NT2/D1 (cell line): ENCODE measurements at regions not wholly inside any gene's neighbourhood (a gene's known extent, or its start where the extent isn't known, plus 50 kb on each side); places are given as distances from the start of the nearest gene placed in this dataset.

Experiments
- DNase-seq: peaks from one replicate; pipeline ENCODE4 v3.0.0-alpha.2; 2011; ENCODE audit warnings: low read depth, low spot score
- H3K27me3 ChIP-seq: 2 replicates; pipeline ENCODE4 v1.6.0; 2011; ENCODE audit warnings: mild to moderate bottlenecking; ENCODE audit not compliant: insufficient read length, insufficient read depth
- H3K36me3 ChIP-seq: 2 replicates; pipeline ENCODE4 v1.6.1; 2011; ENCODE audit warnings: mild to moderate bottlenecking, low read length, mixed read lengths; ENCODE audit not compliant: insufficient read depth, insufficient read length
- H3K4me1 ChIP-seq: 2 replicates; pipeline ENCODE4 v1.5.1; 2011; ENCODE audit not compliant: insufficient read depth, insufficient read length
- H3K4me3 ChIP-seq: 2 replicates; pipeline ENCODE4 v1.5.1; 2011; ENCODE audit warnings: low read depth; ENCODE audit not compliant: insufficient read length
- H3K9ac ChIP-seq: 2 replicates; pipeline ENCODE4 v1.6.0; 2011; ENCODE audit warnings: low read depth; ENCODE audit not compliant: insufficient read length
- H3K9me3 ChIP-seq: 2 replicates; pipeline ENCODE4 v1.5.1; 2011; ENCODE audit warnings: mild to moderate bottlenecking, low read length; ENCODE audit not compliant: insufficient read depth
- SUZ12 ChIP-seq: IDR thresholded peaks from 2 replicates; pipeline ENCODE4 v1.6.1; 2011; ENCODE audit not compliant: insufficient read length, insufficient read depth; ENCODE audit errors: extremely low read depth
- YY1 ChIP-seq: IDR thresholded peaks from 2 replicates; pipeline ENCODE4 v1.6.1; 2011; ENCODE audit not compliant: insufficient read length, insufficient read depth
- ZNF274 ChIP-seq: IDR thresholded peaks from 2 replicates; pipeline ENCODE4 v1.6.1; 2011; ENCODE audit warnings: mild to moderate bottlenecking, low read depth, low read length

DNA sequence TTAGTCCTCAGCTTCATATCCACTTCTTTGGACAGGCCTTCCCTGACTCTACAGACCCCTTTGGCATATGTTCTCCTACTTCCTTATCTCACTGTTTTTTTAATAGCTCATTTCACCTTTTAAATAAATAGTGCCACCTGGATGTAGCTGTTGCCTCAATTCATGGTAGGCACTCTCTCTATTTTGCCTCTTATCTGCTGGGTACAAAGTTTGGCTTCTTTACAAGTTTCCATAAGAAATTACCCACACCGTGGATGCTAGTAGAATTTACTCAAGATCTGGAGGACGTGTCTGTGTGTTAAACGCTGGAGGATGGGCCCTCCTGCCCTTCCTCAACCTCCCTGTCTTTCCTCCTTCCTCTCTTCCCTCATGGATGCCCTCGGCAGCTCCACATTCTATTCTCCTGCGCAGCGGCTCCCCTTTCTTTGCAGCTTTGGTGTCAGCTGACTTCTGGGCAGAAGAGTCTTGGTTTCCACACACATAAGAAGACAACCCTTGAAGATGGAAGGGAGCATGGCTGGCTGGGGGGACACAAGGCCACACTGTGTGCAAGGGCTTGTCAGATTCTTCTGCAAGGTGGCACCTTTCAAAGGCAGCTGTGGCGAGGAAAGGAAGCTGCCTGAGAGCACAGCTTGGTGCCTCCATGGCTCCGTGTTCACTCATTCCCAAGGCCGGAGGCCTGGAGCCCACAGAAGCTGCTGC, 212.6 kb downstream of the SNX19 start:
- no peak for DNase-seq
- H3K4me3 ChIP-seq = no peak overlapping the region
- H3K9me3 ChIP-seq = no peaks in the 10 kb centered on the region
- no peak overlapping the region for H3K9ac ChIP-seq
- H3K4me1 ChIP-seq = no peaks in the 10 kb centered on the region
- no peak for TF ChIP-seq YY1
- TF ChIP-seq SUZ12 = no peak
- no peak for TF ChIP-seq ZNF274
- no peaks in the 10 kb centered on the region for H3K36me3 ChIP-seq
- H3K27me3 ChIP-seq = no peaks in the 10 kb centered on the region

DNA sequence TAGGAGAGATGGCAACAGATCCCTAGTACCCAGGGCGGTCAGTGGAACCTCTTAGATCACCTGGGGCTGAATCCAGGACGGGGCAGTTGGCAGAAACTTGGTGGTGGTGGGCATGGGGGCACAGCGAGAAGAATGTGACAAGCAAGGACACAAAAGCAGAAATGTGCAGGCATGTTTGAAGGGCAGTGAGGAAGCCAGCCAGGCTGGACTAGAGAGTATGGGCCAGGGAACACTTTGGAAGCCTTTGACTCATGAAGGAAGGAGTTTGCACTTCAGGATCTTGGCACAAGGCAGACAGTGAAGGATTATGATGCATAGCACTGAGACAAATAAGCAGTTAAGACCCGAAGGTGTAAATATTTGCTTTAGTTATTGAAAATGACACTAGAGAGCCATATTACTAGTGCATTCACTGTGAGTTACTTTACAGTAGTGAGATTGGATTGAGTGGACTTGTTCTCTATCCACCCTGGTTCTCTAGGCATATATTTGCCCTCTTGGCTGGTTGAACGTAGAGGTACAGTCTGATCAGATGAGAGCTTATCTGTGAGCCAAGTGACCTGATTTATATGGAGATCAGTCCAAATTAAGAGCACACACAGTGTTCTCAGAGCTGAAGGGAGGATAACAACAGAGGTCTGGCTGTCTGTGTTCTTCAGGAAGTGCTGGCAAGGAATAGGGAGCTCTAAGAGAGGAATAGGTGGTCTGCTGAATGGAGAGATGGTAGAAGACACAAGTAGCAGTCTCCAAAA, 210.4 kb downstream of the SNX19 start:
- Histone ChIP-seq H3K36me3 (no peaks in the 10 kb centered on the region), H3K27me3 (no peaks in the 10 kb centered on the region), H3K9ac (no peak overlapping the region), H3K4me1 (no peaks in the 10 kb centered on the region), H3K9me3 (no peaks in the 10 kb centered on the region), H3K4me3 (no peak overlapping the region)
- DNase-seq = no peak
- no peak for TF ChIP-seq YY1
- TF ChIP-seq SUZ12 = no peak
- TF ChIP-seq ZNF274 = no peak

DNA sequence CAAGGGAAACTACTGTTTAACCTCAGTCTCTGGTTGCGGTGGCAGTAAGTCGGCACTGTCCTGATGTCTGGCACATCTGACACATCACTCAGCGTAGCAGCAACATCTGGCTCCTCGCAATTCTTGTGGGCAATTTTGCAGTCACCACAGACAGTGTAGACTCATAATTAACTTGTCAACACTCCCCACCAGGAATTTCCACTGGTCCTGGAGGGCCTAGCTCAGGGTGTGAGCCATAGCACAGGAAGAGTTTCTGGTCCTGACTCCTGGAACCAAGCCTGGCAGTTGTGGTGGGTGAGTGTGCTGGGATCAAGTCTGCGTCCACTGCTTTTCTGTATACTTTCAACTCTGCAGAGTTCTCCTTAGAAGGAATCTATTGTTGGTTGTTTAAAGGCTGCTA, 209.7 kb downstream of the SNX19 start:
- no peaks in the 10 kb centered on the region for H3K27me3 ChIP-seq
- no peaks in the 10 kb centered on the region for H3K36me3 ChIP-seq
- DNase-seq = no peak
- TF ChIP-seq ZNF274 (no peak), YY1 (no peak), SUZ12 (no peak)
- H3K9me3 ChIP-seq = no peaks in the 10 kb centered on the region
- H3K4me3 ChIP-seq = no peak overlapping the region
- H3K9ac ChIP-seq = no peak overlapping the region
- H3K4me1 ChIP-seq = no peaks in the 10 kb centered on the region

DNA sequence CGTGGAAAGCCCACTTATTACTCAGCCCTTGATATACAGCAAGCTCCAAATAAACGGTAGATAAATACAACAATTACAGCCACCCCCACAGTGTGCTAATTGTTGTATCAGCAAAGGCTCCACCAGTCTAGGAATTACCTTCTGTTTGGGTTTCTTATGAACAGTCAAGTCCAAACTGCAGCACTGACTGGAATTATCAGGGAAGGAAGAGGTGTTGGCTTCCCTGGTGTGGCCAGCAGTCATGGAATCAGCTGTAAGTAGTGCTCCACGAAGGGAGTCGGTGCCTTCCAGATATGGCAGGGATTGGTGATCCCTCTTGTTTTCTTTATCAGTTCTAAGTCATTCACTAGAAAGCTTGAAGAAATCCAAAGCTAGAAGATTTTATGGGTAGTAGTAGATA, 209.1 kb downstream of the SNX19 start:
- no peak for DNase-seq
- TF ChIP-seq YY1 = no peak
- TF ChIP-seq SUZ12 = no peak
- TF ChIP-seq ZNF274 = no peak
- no peaks in the 10 kb centered on the region for H3K9me3 ChIP-seq
- H3K27me3 ChIP-seq = no peaks in the 10 kb centered on the region
- no peak overlapping the region for H3K4me3 ChIP-seq
- H3K4me1 ChIP-seq = no peaks in the 10 kb centered on the region
- no peaks in the 10 kb centered on the region for H3K36me3 ChIP-seq
- no peak overlapping the region for H3K9ac ChIP-seq

DNA sequence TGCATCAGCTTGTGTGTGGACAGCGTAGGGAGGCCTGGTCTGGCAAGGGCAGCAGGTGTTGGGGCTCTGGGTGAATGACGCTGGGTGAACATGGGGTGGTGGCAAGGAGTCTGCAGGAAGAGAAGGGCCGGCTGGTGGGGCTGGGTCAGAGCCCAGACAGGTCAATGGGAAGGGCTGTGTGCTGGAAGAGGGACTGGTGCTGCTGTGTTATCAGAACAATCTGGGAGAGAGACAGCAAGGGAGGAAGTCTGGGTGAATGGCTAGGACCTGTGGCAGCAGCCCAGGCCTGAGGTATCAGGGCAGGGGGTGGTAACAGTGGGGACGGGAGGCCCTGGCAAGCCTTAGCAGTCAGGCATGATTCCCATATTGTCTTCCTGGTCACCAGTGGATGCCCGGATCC, 206.7 kb downstream of the SNX19 start:
- Histone ChIP-seq H3K4me3 (no peak overlapping the region), H3K9ac (no peak overlapping the region), H3K36me3 (no peaks in the 10 kb centered on the region), H3K27me3 (no peaks in the 10 kb centered on the region), H3K4me1 (no peaks in the 10 kb centered on the region), H3K9me3 (no peaks in the 10 kb centered on the region)
- TF ChIP-seq ZNF274 (no peak), YY1 (no peak), SUZ12 (no peak)
- no peak for DNase-seq

DNA sequence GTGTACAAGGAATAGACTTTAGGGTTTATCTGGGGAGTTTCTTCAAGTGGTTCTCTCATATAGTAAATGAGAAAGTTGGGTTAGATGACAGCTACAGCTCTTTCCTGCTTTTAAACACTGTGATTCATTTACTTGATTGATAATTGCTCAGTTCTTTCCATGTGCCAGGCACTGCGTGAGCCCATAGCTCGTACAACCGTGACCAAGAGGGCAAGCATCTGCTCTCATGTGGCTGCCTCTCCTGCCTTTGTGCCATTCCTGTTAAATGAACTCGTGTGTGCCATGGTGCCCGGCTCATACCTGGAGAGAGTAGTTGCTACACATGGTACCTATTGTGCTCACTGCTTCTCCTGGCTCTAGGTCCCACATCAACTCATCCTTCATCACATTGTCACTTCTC, 206.3 kb downstream of the SNX19 start:
- no peak for DNase-seq
- Histone ChIP-seq H3K4me1 (no peaks in the 10 kb centered on the region), H3K27me3 (no peaks in the 10 kb centered on the region), H3K9me3 (no peaks in the 10 kb centered on the region), H3K36me3 (no peaks in the 10 kb centered on the region), H3K4me3 (no peak overlapping the region), H3K9ac (no peak overlapping the region)
- no peak for TF ChIP-seq SUZ12
- no peak for TF ChIP-seq ZNF274
- TF ChIP-seq YY1 = no peak

DNA sequence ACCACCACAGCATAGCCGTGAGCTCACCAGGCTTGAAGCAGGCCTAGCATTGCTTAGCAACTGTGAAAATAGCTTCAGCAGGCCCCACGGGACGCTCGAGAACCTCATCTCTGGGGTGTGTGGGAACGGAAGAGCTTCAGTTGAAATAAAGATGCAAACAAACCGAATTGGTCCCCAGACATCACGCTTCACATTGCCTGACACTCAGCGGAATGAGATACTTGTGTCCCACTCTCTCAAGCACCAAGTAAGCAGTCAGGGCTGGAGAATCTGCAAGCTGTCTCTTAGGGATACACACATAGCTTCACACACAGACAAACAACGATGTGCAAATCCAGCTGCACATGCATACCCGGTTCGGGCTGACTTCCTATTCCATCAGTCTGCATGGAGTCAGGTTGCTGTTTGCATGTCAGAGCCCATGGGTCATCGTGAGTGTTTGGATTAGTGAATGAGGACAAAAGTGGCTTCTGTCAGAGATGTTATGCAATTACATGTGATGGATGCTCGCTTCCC, 205.7 kb downstream of the SNX19 start:
- Histone ChIP-seq H3K4me3 (no peak overlapping the region), H3K9ac (no peak overlapping the region), H3K36me3 (no peaks in the 10 kb centered on the region), H3K27me3 (no peaks in the 10 kb centered on the region), H3K4me1 (no peaks in the 10 kb centered on the region), H3K9me3 (no peaks in the 10 kb centered on the region)
- no peak for TF ChIP-seq ZNF274
- no peak for TF ChIP-seq YY1
- no peak for TF ChIP-seq SUZ12
- no peak for DNase-seq
